ENCODE measurements at regions not wholly inside any gene's neighbourhood (a gene's known extent, or its start where the extent isn't known, plus 50 kb on each side); places are given as distances from the start of the nearest gene placed in this dataset.

GRCh38 chr12:43097471-43097870 is 454.5 kb downstream of the ADAMTS20 start:
- Histone ChIP-seq H3K79me2 (ENCODE audit: insufficient read depth, low read length) (no peaks in the 10 kb centered on the region), H2AK5ac (ENCODE audit: insufficient read length, low read length) (no peak overlapping the region), H3K79me1 (ENCODE audit: insufficient read depth, low read depth, low read length, poor library complexity, severe bottlenecking) (no peaks in the 10 kb centered on the region), H4K20me1 (ENCODE audit: control insufficient read depth, insufficient read depth, insufficient read length) (no peaks in the 10 kb centered on the region), H3K27me3 (ENCODE audit: insufficient read depth, low read length) (no peaks in the 10 kb centered on the region), H4K5ac (ENCODE audit: insufficient read length, low read depth, low read length) (no peak overlapping the region), H4K8ac (replicated peaks; ENCODE audit: insufficient read length, low read depth, low read length) (no peak overlapping the region), H3K18ac (ENCODE audit: insufficient read length, low read depth, low read length) (no peak overlapping the region), H2BK12ac (ENCODE audit: insufficient read length, low read depth, low read length) (no peak overlapping the region), H2BK15ac (ENCODE audit: low read depth, low read length) (no peak overlapping the region), H4K91ac (ENCODE audit: insufficient read length, low read depth, low read length) (no peak overlapping the region), H3K23me2 (ENCODE audit: insufficient read length, low read depth, low read length, poor library complexity, severe bottlenecking) (no peaks in the 10 kb centered on the region), H3K9me3 (ENCODE audit: control insufficient read depth, low read depth, low read length) (no peaks in the 10 kb centered on the region), H2BK20ac (ENCODE audit: low read depth, low read length, poor library complexity, severe bottlenecking) (no peak overlapping the region), H3K56ac (ENCODE audit: insufficient read length, low read depth, low read length) (no peak overlapping the region), H2BK5ac (ENCODE audit: insufficient read length, low read length) (no peak overlapping the region), H3T11ph (ENCODE audit: low read length) (no peak overlapping the region), H3K4ac (ENCODE audit: low read depth, low read length) (no peak overlapping the region), H3K4me1 (ENCODE audit: insufficient read depth, low read length) (no peaks in the 10 kb centered on the region), H2BK120ac (ENCODE audit: low read depth, low read length, poor library complexity, severe bottlenecking) (no peak overlapping the region), H3K23ac (ENCODE audit: insufficient read length, low read depth, low read length) (no peak overlapping the region), H3K14ac (ENCODE audit: insufficient read depth, low read length) (no peak overlapping the region), H3K27ac (ENCODE audit: insufficient read length, low read depth, low read length) (no peak overlapping the region), H2AFZ (ENCODE audit: low read length) (no peak overlapping the region), H3K4me2 (ENCODE audit: insufficient read depth, insufficient read length, low read length) (no peak overlapping the region), H3K9ac (ENCODE audit: extremely low read depth, insufficient read length, low read length) (no peak overlapping the region)
- no peak for TF ChIP-seq CTCF (conservative IDR thresholded peaks at IDR 0.05)
- no CpG with 5 or more reads among the region's 1 CpG for WGBS (ENCODE audit: extremely low coverage, insufficient read length, low lambda C conversion rate)
- Mint-ChIP-seq H3K4me3 (no peak overlapping the region), H3K27me3 (ENCODE audit: low read depth) (no peaks in the 10 kb centered on the region), H3K9me3 (no peaks in the 10 kb centered on the region; a peak in 1 of 5 replicates), H3K4me1 (peaks cover 0 to 1% of the 10 kb centered on the region in 2 experiments; a peak in 2 of 4 replicates), H3K27ac (no peak overlapping the region), H3K36me3 (ENCODE audit: insufficient read depth in 1 of 3, low read depth in 3 of 3) (no peaks in the 10 kb centered on the region)
- no peak for DNase-seq
